Body of pancreas (tissue), 4 donors: ENCODE measurements at regions not wholly inside any gene's neighbourhood (a gene's known extent, or its start where the extent isn't known, plus 50 kb on each side); places are given as distances from the start of the nearest gene placed in this dataset.

Source experiments
- ATAC-seq: fragments of 150-250 bp; one replicate; pipeline ENCODE4 v1.9.1; 2016
- DNase-seq, 4 donors: peaks; one replicate each; pipeline ENCODE4 v3.0.0-alpha.2; 2019
- H3K27ac ChIP-seq, 4 donors: fragments of 200-600 bp; sonication (generic); 1 replicate in 3 of 4; 2 replicates in 1 of 4; pipeline versions ENCODE4 v1.5.1 to v1.6.1; 2016 to 2019; ENCODE audit warnings: mild to moderate bottlenecking in 1 of 4, mixed read lengths in 1 of 4, moderate library complexity in 1 of 4
- H3K27me3 ChIP-seq, 2 donors: fragments of 200-600 bp; sonication (generic); one replicate each; pipeline ENCODE4 v1.6.0; 2016; ENCODE audit warnings: mild to moderate bottlenecking in 1 of 2
- H3K36me3 ChIP-seq, 2 donors: fragments of 200-600 bp; sonication (generic); replicated peaks in 1 of 2; 2 replicates each; pipeline ENCODE4 v1.5.1; 2016; ENCODE audit warnings: low read depth in 2 of 2; ENCODE audit not compliant: insufficient read depth in 1 of 2
- H3K4me1 ChIP-seq: fragments of 200-600 bp; sonication (generic); one replicate; pipeline ENCODE4 v1.6.0; 2016
- H3K4me3 ChIP-seq, 2 donors: fragments of 200-600 bp; sonication (generic); 1 replicate in 1 of 2; 2 replicates in 1 of 2; pipeline ENCODE4 v1.5.1; 2016 to 2019
- H3K9me3 ChIP-seq, 3 donors: fragments of 200-600 bp; sonication (generic); 1 replicate in 2 of 3; 2 replicates in 1 of 3; pipeline ENCODE4 v1.5.1; 2016
- CTCF ChIP-seq, 7 experiments: fragments of 450-650 bp in 4 of 7; fragments of 200-600 bp in 3 of 7; sonication (generic) in 3 of 7; IDR thresholded peaks; one replicate each; pipeline ENCODE4 v1.5.1; 2016 to 2019; ENCODE audit warnings: antibody characterized with exemption in 7 of 7
- POLR2A ChIP-seq, 3 donors: fragments of 450-650 bp; IDR thresholded peaks; one replicate each; pipeline ENCODE4 v1.6.1; 2016; ENCODE audit warnings: antibody characterized with exemption in 3 of 3, mild to moderate bottlenecking in 2 of 3
- WGBS, 2 donors: methylation state at CpG; one replicate each; pipeline ENCODE4 v1.1.5; 2017; 5-methylcytosine and 5-hydroxymethylcytosine counted together
- intact Hi-C: fragments of 100-400 bp; cut with DNase I; formaldehyde crosslinking; loops from one replicate; pipeline ENCODE4 v1.15.1; 2023

DNA sequence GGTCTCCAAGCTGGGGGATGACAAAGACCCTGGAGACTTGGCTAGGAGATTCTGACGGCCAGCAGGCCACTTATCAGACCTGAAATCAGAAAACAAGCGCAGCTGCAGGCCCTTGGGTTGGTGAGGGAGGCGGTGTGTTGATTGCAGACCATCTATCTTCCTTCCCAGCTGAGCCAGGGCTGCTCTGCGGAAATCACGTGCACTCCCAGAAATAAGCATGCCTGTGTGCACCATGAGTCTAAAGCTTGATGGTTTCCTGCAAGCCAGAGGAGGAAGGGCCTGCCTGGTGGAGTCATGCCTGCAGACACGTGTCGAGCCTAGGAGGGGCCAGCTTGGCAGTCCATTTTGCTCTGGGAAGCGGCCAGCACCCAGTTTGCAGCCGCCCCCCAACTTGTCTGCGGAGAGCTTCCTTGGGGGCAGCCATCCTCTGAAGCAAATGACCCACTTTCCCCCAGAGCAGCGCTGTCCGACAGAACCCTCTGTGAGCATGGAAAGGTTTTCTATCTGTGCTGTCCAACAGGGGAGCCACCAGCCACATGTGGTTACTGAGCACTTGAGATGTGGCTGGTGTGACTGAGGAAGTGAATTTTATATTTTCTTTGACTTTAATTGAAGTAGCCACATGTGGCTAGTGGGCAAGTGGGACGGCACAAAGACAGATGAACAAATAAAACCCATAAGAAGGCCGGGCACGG is 175.7 kb upstream of the BCOR start:
- TF ChIP-seq POLR2A (IDR thresholded peaks at IDR 0.05) (no peak), CTCF (IDR thresholded peaks at IDR 0.05) (no peak)
- H3K4me1 ChIP-seq = no peaks in the 10 kb centered on the region
- intact Hi-C loops = no loop called here
- H3K27me3 ChIP-seq = no peaks in the 10 kb centered on the region
- no peak overlapping the region for H3K4me3 ChIP-seq
- no peak overlapping the region for H3K27ac ChIP-seq
- DNase-seq (peak in 1 of 4 donors; percentile 34), ATAC-seq (no peak)
- 73 to 82% methylated on average over 7 to 12 of the region's 15 CpGs for WGBS, 2 donors
- no peaks in the 10 kb centered on the region for H3K36me3 ChIP-seq
- H3K9me3 ChIP-seq = no peaks in the 10 kb centered on the region

DNA sequence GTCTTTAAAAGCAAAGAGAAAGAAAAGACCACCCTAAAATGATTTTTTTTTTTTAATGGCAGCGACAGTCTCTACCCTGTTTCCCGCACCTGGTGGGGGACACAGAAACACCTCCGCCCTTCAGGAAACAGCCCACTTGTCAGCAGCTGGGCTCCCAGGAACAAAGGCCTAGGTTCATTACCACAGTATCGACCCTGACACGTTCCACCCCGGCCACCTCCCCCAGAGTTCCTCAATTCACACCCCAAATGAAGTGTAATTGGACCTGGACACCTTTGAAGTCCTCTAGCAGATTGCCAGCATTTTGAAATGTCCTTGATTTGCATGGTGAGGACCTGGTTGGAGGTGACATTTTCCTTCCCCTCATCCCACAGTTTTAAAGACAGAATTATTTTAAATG is 175.0 kb upstream of the BCOR start:
- Histone ChIP-seq H3K36me3 (no peaks in the 10 kb centered on the region), H3K27me3 (no peaks in the 10 kb centered on the region), H3K4me1 (no peaks in the 10 kb centered on the region), H3K27ac (no peak overlapping the region), H3K9me3 (no peaks in the 10 kb centered on the region), H3K4me3 (no peak overlapping the region)
- intact Hi-C loops = no loop called here
- DNase-seq (no peak), ATAC-seq (no peak)
- TF ChIP-seq POLR2A (IDR thresholded peaks at IDR 0.05) (no peak), CTCF (IDR thresholded peaks at IDR 0.05) (no peak)
- 54 to 76% methylated on average over 3 to 6 of the region's 6 CpGs for WGBS, 2 donors

DNA sequence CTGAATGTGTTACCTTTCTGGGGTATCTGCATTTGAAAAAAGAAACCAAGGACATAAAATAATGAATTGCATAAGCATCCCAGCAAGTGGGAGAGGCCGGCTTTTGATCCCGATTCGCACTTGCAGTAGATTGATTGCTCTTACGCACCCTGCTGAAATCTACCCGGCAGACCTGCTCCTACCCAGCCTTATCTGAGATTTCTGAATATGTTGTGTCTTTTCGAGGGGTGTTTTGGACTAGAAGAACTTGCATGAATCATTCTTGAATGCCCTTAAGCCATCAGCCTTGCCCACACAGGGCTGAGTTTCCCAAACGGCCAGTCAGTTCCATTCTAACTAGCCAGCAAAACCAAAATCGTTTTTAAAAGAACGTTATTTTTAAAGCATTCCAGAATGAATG is 174.4 kb upstream of the BCOR start:
- TF ChIP-seq POLR2A (IDR thresholded peaks at IDR 0.05) = no peak
- TF ChIP-seq CTCF (IDR thresholded peaks at IDR 0.05) = no peak
- no peaks in the 10 kb centered on the region for H3K27me3 ChIP-seq
- ATAC-seq (no peak), DNase-seq (no peak)
- peaks cover 3% of the 10 kb centered on the region for H3K4me1 ChIP-seq
- 65 to 72% methylated on average over 6 to 9 of the region's 9 CpGs for WGBS, 2 donors
- H3K36me3 ChIP-seq = no peaks in the 10 kb centered on the region
- H3K27ac ChIP-seq = no peak overlapping the region
- H3K4me3 ChIP-seq = no peak overlapping the region
- no peaks in the 10 kb centered on the region for H3K9me3 ChIP-seq
- intact Hi-C loops = no loop called here

- Histone ChIP-seq H3K4me1 (peaks cover 5% of the 10 kb centered on the region), H3K27ac (no peak overlapping the region), H3K27me3 (no peaks in the 10 kb centered on the region), H3K9me3 (no peaks in the 10 kb centered on the region), H3K4me3 (no peak overlapping the region), H3K36me3 (no peaks in the 10 kb centered on the region)
- no peak for ATAC-seq
- DNase-seq = no peak
- intact Hi-C loops = loop anchor here (10.0 kb wide), 1 partner anchor 533 kb away; no protein-coding TSS in a partner anchor
- 68 to 78% methylated on average over 4 of the region's 4 CpGs for WGBS, 2 donors
- TF ChIP-seq CTCF (IDR thresholded peaks at IDR 0.05) = no peak
Observed at GRCh38 chrX:40268188-40268520, 170.4 kb upstream of the BCOR start.
